8988T (cell line): ENCODE measurements at regions not wholly inside any gene's neighbourhood (a gene's known extent, or its start where the extent isn't known, plus 50 kb on each side); places are given as distances from the start of the nearest gene placed in this dataset.
"Not testable (repeated sequence)": the region's sequence is repeated elsewhere in the genome, so short reads cannot be mapped to it uniquely, and the experiment has no call there.

Experiments used
- DNase-seq: peaks from one replicate; pipeline ENCODE4 v3.0.0; 2011

DNA sequence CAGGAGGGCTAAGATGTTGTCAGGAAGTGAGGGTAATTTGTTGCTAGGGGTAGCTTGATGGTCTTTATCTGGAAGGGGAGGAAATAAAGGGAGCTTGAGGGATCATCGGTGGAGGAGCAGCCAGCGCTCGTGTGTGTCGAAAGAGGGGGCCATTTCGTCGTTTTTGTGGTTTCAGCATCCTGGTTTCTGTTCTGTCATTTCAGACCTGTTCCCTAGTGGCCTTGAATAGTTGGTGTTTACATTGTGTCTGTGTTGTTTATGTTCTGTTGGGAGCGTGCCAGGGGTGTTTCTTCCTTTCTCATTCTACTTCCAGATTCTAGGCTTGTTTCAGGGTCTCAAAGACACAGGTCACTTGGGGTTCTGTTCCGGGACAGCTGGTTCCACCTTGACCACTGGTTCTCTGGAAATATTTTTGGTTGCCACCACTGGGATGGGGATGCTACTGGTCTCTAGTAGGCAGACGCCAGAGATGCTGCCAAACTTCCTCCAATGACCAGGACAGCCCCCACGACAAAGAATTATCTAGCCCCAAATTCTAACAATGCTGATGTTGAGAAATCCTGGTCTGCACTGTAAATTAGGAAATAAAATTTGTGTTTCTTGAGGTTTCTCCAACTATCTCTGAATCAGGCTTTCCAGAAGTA, 113.9 kb upstream of the NAA20 start:
- DNase-seq: no peak

DNA sequence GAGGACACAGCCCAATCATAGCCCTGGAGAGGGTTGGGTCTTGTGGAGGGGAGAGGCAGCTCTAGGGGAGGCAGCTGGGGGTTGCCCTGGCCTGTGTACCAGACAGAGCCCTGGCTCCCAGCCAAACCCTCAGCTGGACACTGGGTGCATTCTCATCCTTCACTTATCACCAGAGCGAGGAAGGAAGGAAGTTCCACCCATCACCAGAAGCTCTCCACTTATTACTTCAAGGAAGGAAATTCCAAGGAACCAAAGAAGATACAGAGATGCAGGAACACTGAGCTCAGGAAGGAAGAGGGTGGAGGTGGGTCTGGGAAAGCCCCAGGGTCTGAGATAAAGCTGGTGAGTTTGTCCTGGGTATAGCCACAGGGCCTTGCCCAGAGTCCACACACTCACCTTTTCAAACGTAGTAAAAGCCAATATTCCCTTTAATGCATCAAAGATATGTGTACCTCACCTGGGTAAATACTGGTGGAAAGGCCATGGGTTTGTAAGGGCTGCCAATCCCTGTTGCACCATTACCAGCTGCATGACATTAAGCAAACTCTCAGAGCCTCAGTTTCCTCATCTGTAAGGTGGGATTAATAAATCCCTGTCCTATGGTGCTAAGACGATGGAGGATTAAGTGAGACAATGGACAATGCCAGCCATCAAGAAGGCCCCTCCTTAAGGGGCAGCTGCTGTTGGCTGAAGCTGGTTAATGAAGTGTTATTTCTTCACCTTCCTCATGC, 109.7 kb upstream of the NAA20 start:
- DNase-seq: no peak

DNA sequence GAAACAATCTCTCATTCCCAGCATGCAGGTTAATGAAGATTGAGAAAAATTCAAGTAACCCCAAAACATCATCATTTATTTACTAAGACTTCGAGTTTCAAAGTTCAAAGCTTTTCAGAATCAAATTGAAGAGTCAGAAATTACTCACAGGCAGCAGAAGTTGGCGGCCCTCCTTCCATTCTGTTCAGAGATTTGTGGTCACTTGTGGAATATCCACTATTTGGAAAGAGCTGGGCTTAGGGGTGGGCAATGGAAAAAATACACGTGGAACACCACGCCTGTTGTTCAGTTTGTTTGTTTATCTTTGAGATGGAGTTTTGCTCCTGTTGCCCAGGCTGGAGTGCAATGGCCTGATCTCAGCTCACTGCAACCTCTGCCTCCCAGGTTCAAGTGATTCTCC, 108.6 kb upstream of the NAA20 start:
- no peak for DNase-seq

DNA sequence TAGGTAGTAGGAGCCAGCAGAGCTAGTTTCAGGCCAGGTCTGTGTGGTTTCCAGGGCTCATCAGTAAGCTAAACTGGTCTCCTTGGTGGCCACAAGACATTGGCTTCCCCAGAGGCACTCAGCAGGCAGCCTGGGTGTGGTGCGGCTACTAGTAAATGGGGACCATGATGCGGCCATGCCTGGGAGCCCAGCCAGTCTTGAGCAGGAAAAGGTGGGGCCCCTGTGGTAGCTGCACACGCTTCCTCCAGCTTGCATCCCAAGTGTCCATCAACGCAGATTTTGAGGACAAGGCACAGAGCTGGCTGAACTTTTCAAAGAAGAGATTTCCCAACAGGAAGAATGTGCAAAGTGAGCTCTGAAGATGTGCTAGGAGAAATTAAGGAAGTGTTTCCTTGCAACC, 107.4 kb upstream of the NAA20 start:
- no peak for DNase-seq

DNA sequence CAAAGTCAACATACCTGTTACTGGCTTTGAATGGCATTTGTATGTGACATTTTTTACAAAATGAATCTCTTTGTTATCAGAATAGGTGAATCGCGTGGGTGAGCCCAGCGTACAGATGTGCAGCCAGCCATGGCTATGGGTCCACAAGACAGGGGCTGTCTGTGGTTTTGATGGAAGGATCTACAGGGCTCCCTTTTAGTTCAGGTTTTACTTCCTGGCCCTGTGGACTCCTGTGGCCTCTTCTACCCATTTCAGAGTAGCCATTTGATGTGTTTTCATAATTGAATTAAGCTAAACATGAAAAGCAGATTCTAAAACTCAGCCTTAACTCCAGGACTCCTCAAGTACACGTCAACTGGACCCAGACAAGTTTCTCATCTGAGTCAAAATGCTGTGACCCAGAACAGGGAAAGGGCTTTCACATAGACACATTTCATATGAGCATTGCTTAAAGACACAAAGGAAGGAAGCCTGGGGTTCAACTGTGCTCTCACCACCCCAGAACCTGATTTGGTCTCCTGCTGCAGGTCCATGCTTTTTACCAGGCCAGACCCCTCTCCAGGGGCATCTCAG, 105.3 kb upstream of the NAA20 start:
- DNase-seq: no peak

DNA sequence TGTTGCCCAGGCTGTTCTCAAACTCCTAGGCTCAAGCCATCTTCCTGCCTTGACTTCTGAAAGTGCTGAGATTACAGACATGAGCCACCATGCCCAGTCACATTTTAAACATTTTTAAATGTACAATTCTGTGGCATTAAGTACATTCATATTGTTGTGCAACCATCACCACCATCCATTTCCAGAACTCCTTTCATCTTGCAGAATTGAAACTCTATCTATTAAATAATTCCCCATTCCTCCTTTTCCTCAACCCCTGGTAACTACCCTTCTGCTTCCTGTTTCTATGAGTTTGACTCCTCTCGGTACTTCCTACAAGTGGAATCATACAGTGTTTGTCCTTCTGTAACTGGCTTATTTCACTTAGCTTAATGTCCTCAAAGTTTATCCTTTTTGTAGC, 103.8 kb upstream of the NAA20 start:
- DNase-seq: no peak

DNA sequence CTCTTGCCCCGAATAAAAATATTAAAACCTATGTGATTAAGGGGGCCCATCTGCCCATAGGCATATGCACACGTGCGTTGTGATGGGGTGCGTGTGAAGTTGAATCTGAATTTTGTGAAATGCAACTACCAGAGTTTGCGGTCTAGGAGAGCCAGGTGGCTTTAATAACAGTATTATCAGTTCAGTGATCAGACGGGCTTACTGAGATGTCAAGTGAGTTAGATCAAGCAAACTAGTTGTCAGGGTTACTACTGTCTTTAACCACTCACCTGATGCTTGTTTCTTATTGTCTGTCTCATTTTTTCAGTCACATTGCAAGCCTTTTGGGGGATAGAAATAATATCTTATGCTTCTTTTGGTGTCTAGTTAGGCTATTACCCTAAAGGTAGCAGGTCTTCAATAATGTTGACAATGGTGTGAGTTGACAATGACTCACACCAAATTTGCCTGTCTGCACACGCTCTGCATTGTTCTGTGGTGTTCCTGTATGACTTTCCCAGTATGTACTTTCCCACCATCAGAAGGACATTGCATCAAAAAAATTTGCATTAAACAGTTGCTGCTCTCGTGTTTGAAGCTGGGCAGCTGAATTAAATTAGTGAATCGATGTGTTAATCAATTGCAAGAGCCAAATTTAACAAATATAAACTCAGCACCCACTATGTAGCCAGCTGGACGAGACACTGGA, 103.1 kb upstream of the NAA20 start:
- DNase-seq: no peak

DNA sequence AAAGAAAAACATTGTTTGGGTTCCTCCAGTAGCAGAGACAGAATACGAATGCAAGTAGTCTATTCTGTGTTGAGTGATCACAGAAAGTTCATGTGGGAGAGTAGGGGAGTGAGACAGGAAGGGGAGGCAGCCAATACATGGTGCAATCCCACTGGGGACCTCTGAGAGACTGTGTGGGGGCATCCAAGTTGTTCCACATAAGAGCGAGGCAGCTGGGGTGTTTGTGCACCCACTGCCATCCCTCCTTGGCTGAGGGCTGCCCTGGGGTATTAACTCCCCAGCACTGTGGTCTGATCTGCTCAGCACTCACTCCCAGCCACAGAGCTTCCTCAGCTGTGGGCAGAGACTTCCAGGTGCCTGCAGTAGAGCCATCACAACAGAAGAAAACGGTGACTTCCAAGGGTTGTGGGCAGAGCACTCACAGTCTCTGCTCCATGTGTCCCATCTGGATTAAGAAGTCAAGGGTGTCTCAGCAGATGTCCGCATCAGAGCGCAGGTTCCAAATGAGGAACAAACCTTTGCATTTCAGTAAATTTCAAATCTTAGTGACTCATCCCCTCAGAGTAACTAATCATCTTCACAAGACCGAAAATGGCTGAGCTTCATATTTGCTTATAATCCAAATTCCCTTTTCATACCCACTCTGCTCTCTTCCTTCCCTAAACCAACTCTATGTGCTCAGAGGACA, 101.9 kb upstream of the NAA20 start:
- no peak for DNase-seq

DNA sequence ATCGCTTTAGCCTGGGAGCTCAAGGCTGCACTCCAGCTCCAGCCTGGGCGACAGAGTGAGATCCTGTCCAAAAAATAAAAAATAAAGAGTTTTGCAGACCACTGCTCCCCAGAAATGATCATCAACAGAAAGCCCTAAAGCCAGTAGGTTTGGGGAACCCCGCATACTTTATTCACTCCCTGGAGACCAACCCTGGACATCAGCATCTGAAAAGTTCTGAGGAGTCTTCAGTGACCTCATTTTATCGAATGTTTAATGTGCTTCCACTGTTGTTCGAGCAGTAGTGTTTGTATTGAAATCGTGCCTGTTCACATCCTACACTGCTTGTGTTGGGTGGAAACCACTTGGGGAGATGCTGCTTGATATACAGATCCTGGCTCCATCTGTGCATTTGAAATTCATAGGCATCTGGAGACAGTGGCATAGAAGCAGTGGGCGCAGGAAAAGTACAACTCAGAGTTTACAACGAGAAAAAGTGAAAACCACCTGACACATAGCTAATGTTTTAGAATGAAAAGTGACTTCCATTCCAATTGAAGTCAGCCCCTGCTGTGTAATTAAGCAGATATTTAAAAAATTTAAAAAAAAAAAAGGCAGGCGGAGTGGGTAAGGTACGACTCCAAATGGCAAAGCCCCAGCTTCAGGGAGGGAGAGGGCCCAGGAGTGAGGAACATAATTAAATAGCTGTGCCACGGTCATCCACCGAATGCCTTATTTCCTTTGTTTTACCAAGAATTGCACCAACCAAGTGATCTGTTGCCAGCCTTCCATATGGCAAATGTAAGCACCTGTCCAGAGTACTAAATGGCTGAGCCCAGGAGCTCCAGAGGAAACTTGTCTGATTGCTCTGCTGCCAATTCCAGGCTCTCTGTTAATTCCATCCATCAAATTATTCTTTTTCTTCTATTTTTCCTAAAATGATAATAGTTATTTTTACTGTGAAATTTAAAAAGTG, 100.4 kb upstream of the NAA20 start:
- no peak for DNase-seq

DNA sequence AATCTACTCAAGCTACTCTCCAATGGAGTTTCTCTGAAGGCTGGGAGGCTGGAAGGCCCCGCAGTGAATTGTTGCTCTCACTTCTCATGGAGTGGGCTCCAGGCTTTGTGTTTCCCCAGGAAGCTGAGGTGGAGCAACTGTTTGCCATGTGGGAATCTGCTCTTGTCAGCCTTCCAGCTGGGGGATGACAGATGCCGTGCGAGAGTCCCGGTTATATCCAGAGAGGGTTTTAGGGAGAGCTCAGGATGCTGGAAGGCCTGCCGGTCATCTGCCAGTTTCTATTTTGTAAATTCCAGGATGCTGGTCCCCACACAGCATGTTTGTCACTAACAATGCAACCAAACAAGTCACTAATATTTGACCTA, 98.2 kb upstream of the NAA20 start:
- no peak for DNase-seq

DNA sequence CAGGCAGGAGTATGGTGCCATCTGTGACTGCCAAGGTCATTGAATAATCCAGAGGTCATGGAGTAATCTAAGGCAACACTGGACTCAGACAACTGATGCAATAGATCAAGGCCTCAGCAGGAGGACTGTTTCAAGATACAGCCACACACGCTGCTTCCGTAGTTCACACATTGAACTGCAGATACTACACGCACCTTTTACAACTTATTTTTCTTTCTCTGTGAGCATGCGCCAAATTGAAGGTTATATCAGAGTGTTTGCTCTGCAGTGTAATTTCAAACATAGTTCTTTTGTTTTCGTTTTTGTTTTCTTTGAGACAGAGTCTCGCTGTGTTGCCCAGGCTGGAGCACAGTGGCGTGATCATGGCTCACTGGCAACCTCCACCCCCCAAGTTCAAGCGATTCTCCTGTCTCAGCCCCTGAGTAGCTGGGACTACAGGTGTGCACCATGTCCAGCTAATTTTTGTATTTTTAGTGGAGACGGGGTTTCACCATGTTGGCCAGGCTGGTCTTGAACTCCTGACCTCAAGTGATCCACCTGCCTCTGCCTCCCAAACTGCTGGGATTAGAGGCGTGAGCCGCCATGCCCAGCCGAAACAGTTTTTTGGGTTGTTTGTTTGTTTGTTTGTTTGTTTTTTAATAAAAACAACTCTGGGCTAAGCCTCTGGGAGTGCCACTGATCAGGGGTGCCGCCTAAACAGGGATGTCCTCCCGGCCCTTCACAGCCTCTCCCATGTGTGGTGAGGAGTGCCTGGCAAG, 96.6 kb upstream of the NAA20 start:
- DNase-seq: no peak

DNA sequence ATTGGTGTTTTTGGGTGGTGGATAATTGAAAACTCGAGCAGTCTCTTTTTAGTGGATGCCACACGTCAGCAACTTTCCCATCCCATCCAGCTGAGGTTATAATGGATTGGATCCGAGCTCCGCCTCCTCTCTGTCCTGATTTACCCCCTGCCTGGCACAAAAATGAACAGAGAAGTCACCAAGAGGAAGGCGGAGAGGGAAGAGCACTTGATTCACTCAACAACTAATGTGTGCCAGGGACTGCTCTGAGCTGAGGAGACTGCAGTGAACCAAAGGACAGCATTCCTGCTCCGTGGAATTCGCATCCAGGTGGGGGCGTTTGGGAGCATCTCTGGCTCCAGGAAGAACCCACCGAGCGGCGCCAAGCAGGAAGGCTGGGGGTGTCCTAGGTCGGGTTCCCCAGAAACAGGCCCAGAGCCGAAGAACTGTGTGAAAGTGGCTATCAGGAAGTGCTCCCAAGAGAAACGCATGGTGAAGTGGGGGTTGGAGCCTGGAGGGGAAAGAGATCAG, 95.8 kb upstream of the NAA20 start:
- no peak for DNase-seq

DNA sequence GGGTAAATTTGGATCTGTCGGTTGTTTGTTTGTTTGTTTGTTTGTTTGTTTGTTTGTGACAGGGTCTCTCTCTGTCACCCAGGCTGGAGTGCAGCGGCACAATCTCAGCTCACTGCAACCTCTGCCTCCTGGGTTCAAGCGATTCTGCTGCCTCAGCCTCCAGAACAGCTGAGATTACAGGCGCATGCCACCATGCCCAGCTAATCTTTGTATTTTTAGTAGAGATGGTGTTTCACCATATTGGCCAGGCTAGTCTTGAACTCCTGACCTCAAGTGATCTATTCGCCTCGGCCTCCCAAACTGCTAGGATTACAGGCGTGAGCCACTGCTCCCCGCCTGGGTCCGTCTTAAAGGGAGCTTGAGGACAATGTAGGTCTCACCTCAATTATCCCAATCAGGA, 95.3 kb upstream of the NAA20 start:
- DNase-seq: not testable (repeated sequence)

DNA sequence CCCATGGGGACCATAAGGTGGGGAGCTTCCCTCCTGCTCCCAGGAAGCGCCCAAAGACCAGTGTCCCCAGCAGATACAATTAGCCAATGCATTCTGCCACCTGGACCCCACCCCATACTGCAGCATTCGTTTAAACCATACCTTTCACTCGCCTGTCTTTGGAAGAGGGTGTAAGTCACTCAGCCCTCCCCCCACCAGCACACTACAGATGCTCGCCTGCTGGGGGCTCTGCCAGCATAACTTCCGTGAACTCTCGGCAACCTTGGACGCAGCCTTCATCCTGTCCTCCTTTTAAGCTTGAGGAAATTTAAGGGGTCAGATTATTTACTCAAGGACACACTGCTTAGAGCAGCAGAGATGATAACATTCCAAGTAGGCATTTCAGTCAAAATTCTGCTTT, 94.4 kb upstream of the NAA20 start:
- DNase-seq: no peak

DNA sequence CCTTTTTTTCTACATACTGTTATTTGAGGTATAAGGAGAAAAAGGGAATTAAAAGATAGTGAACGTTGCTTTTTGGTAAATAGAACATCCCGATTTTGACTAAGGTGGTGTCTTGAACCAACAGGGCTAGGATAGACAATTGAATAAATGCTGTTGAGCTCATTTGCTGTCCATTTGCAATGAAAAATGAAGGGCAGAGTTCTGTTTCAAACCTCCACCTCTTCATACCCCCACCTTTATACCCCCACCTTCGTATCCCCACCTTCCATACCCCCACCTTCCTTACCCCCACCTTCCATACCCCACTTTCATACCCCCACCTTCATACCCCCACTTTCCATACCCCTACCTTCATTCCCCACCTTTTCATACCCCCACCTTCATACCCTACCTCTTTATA, 93.4 kb upstream of the NAA20 start:
- DNase-seq: no peak

DNA sequence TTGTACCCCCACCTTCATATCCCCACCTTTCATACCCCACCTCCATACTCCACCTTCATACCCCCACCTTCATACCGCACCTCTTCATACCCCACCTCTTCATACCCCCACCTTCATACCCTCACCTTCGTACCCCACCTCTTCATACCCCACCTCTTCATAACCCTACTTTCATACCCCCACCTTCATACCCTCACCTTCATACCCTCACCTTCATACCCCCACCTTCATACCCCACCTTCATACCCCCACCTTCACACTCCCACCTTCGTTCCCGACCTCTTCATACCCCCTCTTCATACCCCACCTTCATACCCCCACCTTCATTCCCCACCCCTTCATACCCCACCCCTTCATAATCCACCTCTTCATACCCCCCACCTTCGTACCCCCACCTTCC, 92.9 kb upstream of the NAA20 start:
- DNase-seq: no peak

DNA sequence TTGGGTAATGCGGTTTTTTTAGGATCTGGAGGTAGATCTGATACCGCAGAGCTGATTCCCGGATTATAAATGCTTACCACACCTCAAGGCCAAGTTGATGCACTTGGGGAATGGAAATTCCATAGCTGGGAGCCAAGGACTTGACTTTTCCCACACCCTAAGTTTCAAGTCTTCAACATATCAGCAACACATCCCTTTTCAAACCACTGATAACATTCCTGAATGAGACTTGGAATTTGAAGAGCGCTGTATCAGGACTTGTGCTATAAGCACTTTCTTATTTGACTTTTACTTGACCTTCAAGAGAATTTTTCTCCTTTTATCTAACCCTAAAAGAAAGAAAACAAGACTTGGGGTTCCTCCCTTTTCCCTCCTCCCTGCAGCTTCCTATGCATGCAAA, 90.6 kb upstream of the NAA20 start:
- no peak for DNase-seq

DNA sequence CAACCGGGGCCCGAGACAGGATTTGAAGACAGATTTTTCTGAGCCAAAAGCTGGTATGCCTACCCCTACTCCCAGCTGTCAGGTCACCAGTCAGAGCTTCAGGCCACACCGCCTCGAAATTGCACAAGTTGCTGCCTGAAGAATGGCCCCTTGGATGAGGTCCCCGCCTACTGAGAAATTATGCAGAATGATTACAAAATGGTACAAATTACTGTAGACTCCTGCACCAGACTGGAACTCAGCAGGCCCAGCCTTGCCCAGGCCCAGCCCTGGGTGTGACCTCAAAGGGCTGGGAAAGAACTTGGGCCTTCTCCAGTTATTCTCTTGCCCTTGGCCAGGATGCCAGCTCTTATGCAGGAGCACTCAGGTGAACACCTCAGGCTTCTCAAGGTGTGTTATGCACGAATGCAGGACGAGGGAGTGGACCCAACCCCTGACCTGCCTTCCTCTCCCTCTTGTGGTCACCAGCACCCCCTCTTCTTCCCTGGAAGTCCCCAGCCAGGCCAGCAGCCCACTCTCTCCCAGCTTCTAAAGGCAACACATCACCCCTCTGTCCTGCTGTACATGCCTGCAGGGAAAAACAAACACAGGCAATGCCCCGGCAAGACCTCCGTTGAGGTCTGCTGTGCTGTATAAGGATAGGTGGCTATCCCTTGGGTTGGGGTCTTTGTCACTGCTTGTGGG, 88.7 kb upstream of the NAA20 start:
- DNase-seq: no peak

DNA sequence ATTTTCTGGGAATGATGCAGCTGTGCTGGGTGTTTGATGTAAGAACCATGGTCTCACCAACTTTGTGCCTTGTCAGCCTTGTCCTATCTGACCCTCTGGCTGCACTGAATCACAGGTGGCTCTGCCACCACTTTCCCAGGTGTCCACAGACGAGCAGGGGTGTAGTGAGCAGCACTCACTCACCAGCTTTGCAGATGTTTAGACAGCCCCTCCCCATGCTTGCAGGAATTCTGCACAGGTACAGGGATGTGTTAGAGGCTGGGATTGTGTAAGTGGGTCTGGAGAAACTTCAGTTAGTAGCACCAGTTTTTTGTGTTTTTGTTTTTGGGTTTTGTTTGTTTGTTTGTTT, 88.2 kb upstream of the NAA20 start:
- no peak for DNase-seq

DNA sequence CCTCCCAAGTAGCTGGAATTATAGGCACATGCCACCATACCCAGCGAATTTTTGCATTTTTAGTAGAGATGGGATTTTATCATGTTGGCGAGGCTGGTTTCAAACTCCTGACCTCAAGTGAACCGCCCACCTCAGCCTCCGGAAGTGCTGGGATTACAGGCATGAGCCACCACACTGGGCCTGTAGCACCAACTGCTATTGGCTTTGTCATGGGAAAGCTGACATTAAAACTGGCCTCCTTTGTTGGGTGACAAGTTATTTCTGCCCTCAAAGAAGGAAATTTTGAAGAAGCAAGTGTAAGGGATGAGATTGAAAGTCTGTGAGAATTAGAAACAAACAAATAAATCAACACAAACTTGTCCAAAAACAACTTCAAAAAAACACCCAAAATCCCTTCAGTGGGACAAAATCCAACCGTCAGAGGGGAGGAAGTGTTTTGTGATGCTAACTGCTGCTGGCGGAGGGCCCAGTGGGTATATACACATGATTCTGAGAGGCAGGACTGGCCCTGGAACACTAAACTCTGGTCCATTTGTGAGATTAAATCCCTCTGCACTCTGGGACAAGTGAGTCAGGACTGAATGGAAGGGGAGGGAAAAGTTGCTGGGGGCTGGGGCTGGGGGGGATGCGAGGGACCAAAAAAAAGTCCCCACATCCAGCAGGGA, 87.5 kb upstream of the NAA20 start:
- no peak for DNase-seq
